Femur (tissue), 1 donor: ENCODE measurements at regions not wholly inside any gene's neighbourhood (a gene's known extent, or its start where the extent isn't known, plus 50 kb on each side); places are given as distances from the start of the nearest gene placed in this dataset.

Experiments used
- DNase-seq: peaks from one replicate; pipeline ENCODE4 v3.0.0-alpha.2; 2017

GRCh38 chr3:150118219-150118618 is 147.5 kb upstream of the PFN2 start:
- DNase-seq = no peak

DNA sequence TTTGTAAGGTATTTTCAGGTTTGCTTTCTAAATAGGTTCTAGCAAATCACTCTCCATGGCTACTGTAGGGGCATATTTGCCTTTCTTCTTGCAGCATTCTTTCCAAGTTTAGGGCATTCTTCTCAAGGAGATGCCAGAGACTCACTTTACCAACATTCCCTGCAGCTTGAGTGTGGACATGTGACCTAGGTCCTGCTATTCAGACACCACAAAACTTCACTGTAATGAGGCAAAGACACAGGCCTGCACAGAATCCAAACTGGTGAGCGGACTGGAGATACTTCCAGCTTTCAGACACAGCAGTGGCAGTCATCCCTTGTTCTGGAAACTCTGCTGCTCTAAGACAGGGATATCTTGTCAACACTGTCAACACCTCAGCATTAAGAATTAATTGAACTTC is 146.4 kb upstream of the PFN2 start:
- no peak for DNase-seq

GRCh38 chr3:150116196-150116595 is 145.5 kb upstream of the PFN2 start:
- no peak for DNase-seq

DNA sequence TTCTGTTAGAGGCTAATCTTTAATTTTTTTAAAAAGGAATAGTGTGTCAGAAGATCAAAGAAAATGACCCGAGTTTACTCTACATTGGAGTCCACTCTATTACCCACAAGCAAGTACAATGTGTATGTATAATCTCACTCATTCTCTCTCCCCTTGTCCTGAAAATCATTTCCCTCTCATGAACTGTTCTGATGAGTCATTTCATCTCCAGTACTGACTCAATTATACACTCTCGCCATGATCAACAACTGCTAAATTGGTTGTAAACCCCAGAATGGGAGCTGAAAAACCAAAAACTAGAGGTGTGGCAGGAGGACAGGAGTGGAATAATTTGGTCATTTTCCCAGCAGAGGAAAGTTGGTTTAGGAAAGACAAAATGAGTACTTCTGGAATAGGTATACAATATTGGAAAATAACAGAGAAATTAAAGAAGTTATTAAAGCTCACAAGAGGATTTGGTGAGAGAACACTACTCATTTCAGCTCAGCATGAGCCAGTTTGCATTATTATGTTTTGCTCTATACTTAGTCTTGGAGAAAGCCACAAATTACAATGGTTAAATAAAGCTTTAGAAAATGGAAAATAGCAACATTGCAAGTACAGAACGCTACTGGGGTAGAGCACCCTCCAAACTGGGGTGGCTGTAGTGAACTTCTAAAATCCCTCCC is 144.3 kb upstream of the PFN2 start:
- no peak for DNase-seq

DNA sequence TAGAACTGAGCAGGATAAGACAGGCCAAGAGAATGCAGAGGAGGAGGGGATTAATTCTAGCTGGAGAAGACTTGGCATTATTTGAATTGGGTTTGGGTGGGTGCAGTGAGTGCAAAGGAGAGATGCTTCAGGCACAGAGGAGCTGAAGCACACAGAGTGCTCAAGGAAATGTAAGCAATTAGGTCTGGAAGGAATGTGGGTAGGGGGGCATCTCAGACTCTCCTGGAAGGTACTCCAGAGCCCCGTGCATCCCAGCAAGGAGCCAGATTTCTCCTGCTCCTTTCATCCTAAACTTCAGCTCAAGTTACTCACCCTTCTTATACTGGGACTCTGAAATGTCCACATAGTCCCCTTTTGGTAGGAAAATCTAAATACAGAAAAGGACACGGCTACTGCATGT is 143.6 kb upstream of the PFN2 start:
- no peak for DNase-seq

GRCh38 chr3:150110097-150110496 is 139.4 kb upstream of the PFN2 start:
- DNase-seq = no peak

DNA sequence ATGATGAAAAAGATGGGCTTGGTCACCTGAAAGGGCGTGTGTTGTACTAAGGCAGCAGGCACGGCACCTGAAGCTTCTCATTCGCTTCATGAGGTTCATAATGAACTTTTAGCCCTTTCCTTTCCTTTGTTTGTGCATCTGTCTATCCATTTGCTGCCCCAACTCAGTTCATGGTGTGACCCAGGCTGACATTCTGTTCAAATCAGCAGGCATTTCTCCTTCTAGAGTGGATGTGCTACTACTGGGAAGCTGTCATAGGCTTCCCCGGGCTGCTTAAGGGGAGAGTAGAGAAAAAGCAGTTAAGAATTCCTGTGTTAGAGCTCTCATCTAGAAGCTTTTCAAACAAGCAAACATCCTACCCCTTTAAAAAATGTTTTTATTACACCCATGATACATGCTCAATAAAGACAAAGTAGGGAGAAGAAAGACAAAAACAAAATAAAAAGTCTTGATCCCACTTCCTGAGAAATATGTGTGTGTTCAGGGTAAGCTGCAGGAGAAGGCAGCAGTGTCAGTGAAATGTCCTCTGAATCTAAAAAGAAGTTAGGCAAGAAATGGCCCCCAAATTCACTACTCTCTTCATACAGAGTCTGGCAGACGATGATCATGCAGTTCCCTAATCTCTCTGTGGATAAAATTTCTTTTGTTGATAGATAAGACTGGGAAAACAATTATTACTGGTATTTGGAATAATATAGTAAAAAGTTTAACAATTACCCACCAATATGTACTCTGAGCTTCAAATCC is 136.9 kb upstream of the PFN2 start:
- DNase-seq = no peak

GRCh38 chr3:150106740-150107428 is 136.2 kb upstream of the PFN2 start:
- no peak for DNase-seq

- no peak for DNase-seq
Observed at GRCh38 chr3:150105886-150106612, 135.4 kb upstream of the PFN2 start.

- DNase-seq = no peak
Observed at GRCh38 chr3:150105025-150105424, 134.3 kb upstream of the PFN2 start.

- DNase-seq = no peak
Observed at GRCh38 chr3:150104564-150104963, 133.9 kb upstream of the PFN2 start.

- DNase-seq = no peak
Observed at GRCh38 chr3:150101016-150101415, 130.3 kb upstream of the PFN2 start.

- no peak for DNase-seq
Observed at GRCh38 chr3:150098621-150099020, 127.9 kb upstream of the PFN2 start.

GRCh38 chr3:150097588-150097890 is 126.8 kb upstream of the PFN2 start:
- no peak for DNase-seq

DNA sequence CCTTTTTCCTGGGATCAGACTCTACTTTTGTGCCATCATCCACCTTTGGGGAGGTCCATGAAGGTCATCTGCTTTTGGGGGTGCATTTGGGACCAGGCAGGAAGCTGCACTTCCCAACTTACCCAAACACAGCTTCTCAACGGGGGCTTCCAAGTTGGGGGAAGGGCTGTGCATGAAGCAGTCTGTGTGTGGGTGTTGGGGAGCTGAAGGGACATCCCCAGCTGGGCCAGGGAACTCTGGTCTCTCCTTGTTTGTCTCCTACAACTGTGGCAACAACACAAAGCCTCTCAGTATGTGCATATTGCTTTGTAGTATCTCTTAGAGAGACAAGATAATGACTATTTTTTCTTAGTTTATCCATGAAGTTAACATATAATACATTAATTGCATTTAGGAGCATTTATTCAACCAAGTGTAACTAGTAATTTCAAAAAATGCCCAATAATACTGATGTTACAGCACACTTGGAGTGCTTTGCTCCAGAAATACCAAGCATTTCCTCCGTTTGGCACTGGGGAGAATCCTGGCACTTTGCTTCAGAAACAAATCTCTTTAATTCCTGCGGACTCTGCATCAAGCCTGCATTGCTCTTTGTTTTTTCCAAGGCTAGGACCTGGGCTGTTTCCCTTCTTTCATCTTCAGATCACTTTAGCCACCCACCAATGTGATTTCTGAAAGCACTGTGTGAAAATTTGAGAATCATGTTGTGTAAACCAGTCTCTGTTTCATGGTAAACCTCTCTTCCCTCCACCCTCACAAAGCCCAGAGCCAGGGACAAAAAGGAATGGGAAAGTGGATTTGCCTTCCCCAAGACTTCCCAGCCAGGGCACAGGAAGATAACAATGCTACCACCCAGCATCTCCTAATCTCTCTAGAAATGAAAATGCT is 126.2 kb upstream of the PFN2 start:
- DNase-seq = no peak

- DNase-seq = no peak
Observed at GRCh38 chr3:150094150-150094933, 123.6 kb upstream of the PFN2 start.

- DNase-seq = no peak
Observed at GRCh38 chr3:150091626-150092025, 120.9 kb upstream of the PFN2 start.

DNA sequence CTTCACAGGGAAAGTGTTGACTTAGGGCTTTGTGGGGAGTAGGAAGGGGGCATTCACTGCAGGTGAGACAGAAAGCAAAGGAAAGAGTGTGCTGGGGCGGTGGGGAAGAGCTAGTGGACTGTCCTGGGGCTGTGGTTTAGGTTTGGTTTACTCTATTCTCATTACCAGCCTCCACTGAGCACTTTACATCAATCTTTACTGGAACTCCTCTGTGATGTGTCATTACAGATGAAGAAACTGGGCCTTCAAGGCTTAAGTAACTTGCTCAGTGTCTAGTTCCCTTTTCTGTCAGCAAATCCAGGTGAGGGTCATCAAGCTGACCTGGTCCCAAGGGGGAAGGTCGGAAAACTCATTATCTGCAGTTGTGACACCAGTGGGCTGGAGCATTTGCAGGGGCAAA is 120.2 kb upstream of the PFN2 start:
- no peak for DNase-seq

GRCh38 chr3:150090006-150090405 is 119.3 kb upstream of the PFN2 start:
- no peak for DNase-seq

DNA sequence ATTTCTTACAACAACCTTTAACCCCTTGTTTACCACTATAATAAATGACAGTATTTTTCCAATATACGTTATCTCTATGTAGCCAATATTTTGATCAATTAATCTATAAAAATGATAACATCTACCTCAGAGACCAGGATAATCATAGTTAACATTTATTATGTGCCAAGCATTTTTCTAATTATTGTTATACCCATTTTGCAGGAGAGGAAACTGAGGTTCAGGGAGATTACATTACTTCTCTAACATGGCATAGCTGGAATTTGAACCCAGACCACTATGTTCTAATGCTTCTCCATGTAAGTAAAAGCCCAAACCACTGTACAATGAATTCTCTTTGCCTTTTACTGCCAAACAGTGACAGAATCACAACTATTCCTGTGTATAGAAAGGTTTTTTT is 113.4 kb upstream of the PFN2 start:
- no peak for DNase-seq

- DNase-seq = peak; percentile 89
Observed at GRCh38 chr3:150083655-150084042, 113.0 kb upstream of the PFN2 start.
